Body of pancreas (tissue), 4 donors: ENCODE measurements at regions not wholly inside any gene's neighbourhood (a gene's known extent, or its start where the extent isn't known, plus 50 kb on each side); places are given as distances from the start of the nearest gene placed in this dataset.

Experiments used
- POLR2A ChIP-seq, 3 donors: fragments of 450-650 bp; IDR thresholded peaks; one replicate each; pipeline ENCODE4 v1.6.1; 2016; ENCODE audit warnings: antibody characterized with exemption in 3 of 3, mild to moderate bottlenecking in 2 of 3
- TF ChIP-seq, protein P1 (sequence below), 7 experiments: fragments of 450-650 bp in 4 of 7; fragments of 200-600 bp in 3 of 7; sonication (generic) in 3 of 7; IDR thresholded peaks; one replicate each; pipeline ENCODE4 v1.5.1; 2016 to 2019; ENCODE audit warnings: antibody characterized with exemption in 7 of 7

DNA sequence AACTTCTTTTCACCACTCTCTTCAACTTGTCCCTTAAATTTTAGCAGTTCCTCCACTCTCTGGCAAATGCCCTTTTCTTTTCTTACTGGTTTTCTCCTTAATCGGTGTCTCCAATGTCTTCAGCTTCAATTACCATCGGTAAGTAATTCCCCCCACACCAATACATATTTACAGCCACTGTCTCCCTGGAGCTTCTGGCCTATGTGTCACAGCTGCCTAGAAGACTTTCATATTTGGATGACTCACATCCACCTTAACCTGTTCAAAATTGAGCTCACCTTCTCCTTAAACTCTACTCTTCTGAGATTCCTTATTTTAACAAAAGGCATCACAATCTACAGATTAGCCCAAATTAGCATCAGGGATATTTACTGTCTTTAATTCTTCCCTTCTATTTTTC lies 380.4 kb downstream of the POM121L12 start:
- TF ChIP-seq, protein P1, sequence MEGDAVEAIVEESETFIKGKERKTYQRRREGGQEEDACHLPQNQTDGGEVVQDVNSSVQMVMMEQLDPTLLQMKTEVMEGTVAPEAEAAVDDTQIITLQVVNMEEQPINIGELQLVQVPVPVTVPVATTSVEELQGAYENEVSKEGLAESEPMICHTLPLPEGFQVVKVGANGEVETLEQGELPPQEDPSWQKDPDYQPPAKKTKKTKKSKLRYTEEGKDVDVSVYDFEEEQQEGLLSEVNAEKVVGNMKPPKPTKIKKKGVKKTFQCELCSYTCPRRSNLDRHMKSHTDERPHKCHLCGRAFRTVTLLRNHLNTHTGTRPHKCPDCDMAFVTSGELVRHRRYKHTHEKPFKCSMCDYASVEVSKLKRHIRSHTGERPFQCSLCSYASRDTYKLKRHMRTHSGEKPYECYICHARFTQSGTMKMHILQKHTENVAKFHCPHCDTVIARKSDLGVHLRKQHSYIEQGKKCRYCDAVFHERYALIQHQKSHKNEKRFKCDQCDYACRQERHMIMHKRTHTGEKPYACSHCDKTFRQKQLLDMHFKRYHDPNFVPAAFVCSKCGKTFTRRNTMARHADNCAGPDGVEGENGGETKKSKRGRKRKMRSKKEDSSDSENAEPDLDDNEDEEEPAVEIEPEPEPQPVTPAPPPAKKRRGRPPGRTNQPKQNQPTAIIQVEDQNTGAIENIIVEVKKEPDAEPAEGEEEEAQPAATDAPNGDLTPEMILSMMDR (IDR thresholded peaks at IDR 0.05), result no peak
- TF ChIP-seq POLR2A (IDR thresholded peaks at IDR 0.05), result no peak
